Testis (tissue), 2 donors: ENCODE measurements at regions not wholly inside any gene's neighbourhood (a gene's known extent, or its start where the extent isn't known, plus 50 kb on each side); places are given as distances from the start of the nearest gene placed in this dataset.

ENCODE experiments used
- DNase-seq: peaks from one replicate; pipeline ENCODE4 v3.0.0-alpha.2; 2019
- H3K27ac ChIP-seq, 2 donors: fragments of 200-600 bp; sonication (generic); one replicate each; pipeline ENCODE4 v1.5.1; 2019
- H3K27me3 ChIP-seq: fragments of 200-600 bp; sonication (generic); one replicate; pipeline ENCODE4 v1.5.1; 2019
- H3K36me3 ChIP-seq: fragments of 200-600 bp; sonication (generic); one replicate; pipeline ENCODE4 v1.5.1; 2017; ENCODE audit warnings: low read depth; ENCODE audit errors: missing control alignments
- H3K4me1 ChIP-seq: fragments of 200-600 bp; sonication (generic); one replicate; pipeline ENCODE4 v1.5.1; 2019
- H3K4me3 ChIP-seq, 2 donors: fragments of 200-600 bp; sonication (generic); one replicate each; pipeline ENCODE4 v1.5.1; 2017 to 2019
- H3K9me3 ChIP-seq: fragments of 200-600 bp; sonication (generic); one replicate; pipeline ENCODE4 v1.5.1; 2017
- CTCF ChIP-seq, 3 experiments: fragments of 450-650 bp in 2 of 3; fragments of 200-600 bp in 1 of 3; sonication (generic) in 1 of 3; IDR thresholded peaks; one replicate each; pipeline ENCODE4 v1.5.1; 2016 to 2019; ENCODE audit warnings: antibody characterized with exemption in 3 of 3, mild to moderate bottlenecking in 2 of 3, moderate library complexity in 1 of 3
- POLR2A ChIP-seq: fragments of 450-650 bp; IDR thresholded peaks from one replicate; pipeline ENCODE4 v1.6.1; 2017; ENCODE audit warnings: antibody characterized with exemption, mild to moderate bottlenecking, moderate library complexity
- WGBS, 2 donors: methylation state at CpG; one replicate each; pipeline ENCODE4 v1.1.5; 2018; 5-methylcytosine and 5-hydroxymethylcytosine counted together
- intact Hi-C: fragments of 100-400 bp; cut with DNase I; formaldehyde crosslinking; loops from one replicate; pipeline ENCODE4 v1.15.1; 2023; ENCODE audit warnings: low total_unique reads

GRCh38 chr5:125776656-125777139 lies 646.5 kb upstream of the GRAMD2B start:
- TF ChIP-seq POLR2A (no peak), CTCF (IDR thresholded peaks at IDR 0.05) (no peak)
- Histone ChIP-seq H3K27ac (no peak overlapping the region), H3K4me1 (no peaks in the 10 kb centered on the region), H3K36me3 (no peaks in the 10 kb centered on the region), H3K4me3 (no peak overlapping the region), H3K27me3 (no peaks in the 10 kb centered on the region), H3K9me3 (no peaks in the 10 kb centered on the region)
- DNase-seq: no peak
- WGBS, 2 donors: 93 to 96% methylated on average over 3 of the region's 3 CpGs
- intact Hi-C loops: no loop called here

GRCh38 chr5:125778791-125779190 lies 644.4 kb upstream of the GRAMD2B start:
- no peaks in the 10 kb centered on the region for H3K36me3 ChIP-seq
- H3K4me1 ChIP-seq: no peaks in the 10 kb centered on the region
- no peak overlapping the region for H3K4me3 ChIP-seq
- H3K9me3 ChIP-seq: no peaks in the 10 kb centered on the region
- intact Hi-C loops: no loop called here
- TF ChIP-seq POLR2A (no peak), CTCF (IDR thresholded peaks at IDR 0.05) (no peak)
- 82 to 86% methylated on average over 4 of the region's 4 CpGs for WGBS, 2 donors
- H3K27ac ChIP-seq: no peak overlapping the region
- DNase-seq: no peak
- no peaks in the 10 kb centered on the region for H3K27me3 ChIP-seq

GRCh38 chr5:125785407-125785806 lies 637.8 kb upstream of the GRAMD2B start:
- Histone ChIP-seq H3K27me3 (no peaks in the 10 kb centered on the region), H3K36me3 (no peaks in the 10 kb centered on the region), H3K27ac (no peak overlapping the region), H3K4me1 (no peaks in the 10 kb centered on the region), H3K4me3 (no peak overlapping the region), H3K9me3 (no peaks in the 10 kb centered on the region)
- TF ChIP-seq POLR2A (no peak), CTCF (IDR thresholded peaks at IDR 0.05) (no peak)
- DNase-seq: no peak
- intact Hi-C loops: no loop called here
- WGBS, 2 donors: 72 to 88% methylated on average over 2 of the region's 2 CpGs

- Histone ChIP-seq H3K27ac (no peak overlapping the region), H3K27me3 (no peaks in the 10 kb centered on the region), H3K36me3 (no peaks in the 10 kb centered on the region), H3K4me1 (no peaks in the 10 kb centered on the region), H3K9me3 (no peaks in the 10 kb centered on the region), H3K4me3 (no peak overlapping the region)
- no peak for TF ChIP-seq CTCF (IDR thresholded peaks at IDR 0.05)
- no peak for TF ChIP-seq POLR2A
- 74 to 83% methylated on average over 2 of the region's 2 CpGs for WGBS, 2 donors
- DNase-seq: no peak
- intact Hi-C loops: no loop called here
These were observed 637.2 kb upstream of the GRAMD2B start for GRCh38 chr5:125786021-125786420.

GRCh38 chr5:125793470-125793869 lies 629.7 kb upstream of the GRAMD2B start:
- no peak for DNase-seq
- Histone ChIP-seq H3K4me3 (no peak overlapping the region), H3K4me1 (no peaks in the 10 kb centered on the region), H3K9me3 (no peaks in the 10 kb centered on the region), H3K27me3 (no peaks in the 10 kb centered on the region), H3K27ac (no peak overlapping the region), H3K36me3 (no peaks in the 10 kb centered on the region)
- 89 to 97% methylated on average over 1 of the region's 1 CpG for WGBS, 2 donors
- intact Hi-C loops: no loop called here
- TF ChIP-seq CTCF (IDR thresholded peaks at IDR 0.05) (no peak), POLR2A (no peak)
